ENCODE measurements at regions not wholly inside any gene's neighbourhood (a gene's known extent, or its start where the extent isn't known, plus 50 kb on each side); places are given as distances from the start of the nearest gene placed in this dataset.

DNA sequence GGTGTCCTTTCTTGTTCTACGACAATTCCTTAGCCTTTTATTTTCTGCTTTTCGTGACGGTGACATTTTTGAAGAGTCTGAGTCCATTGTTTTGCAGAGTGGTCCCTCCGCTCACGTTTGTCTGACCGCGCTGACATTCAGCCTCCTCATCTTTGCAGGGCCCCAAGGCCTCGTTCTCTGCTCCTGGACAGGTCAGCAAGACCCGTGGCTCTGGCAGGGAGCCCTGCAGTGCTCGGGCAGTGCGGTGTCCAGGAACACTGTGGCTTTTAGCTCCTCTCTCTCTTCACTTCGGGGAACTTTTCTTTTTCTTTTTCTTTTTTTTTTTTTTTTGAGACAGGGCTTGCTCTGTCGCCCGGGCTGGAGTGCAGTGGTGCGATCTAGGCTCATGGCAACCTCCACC, 142.5 kb downstream of the DNAJB6 start:
- no peak for TF ChIP-seq CTCF (conservative IDR thresholded peaks at IDR 0.05; ENCODE audit: low read length)
- TF ChIP-seq EZH2phosphoT487 (IDR thresholded peaks at IDR 0.05; ENCODE audit: borderline replicate concordance) = no peak

Measured in Loucy (cell line).